Stimulated activated memory B cell treated with anti-CD40 and anti-IgM and Interleukin-4, amounts not matched to agents 10 μg/mL and 1 μg/mL and 100 μg/mL, for 72 hours (primary cell): ENCODE measurements at regions not wholly inside any gene's neighbourhood (a gene's known extent, or its start where the extent isn't known, plus 50 kb on each side); places are given as distances from the start of the nearest gene placed in this dataset.
"Not testable (repeated sequence)": the region's sequence is repeated elsewhere in the genome, so short reads cannot be mapped to it uniquely, and the experiment has no call there.

Experiments
- ATAC-seq: fragments of 150-1000 bp; cut with Tn5 transposase; 2 replicates; pipeline ENCODE4 v1.10.0; 2021
- H3K27ac Mint-ChIP-seq: one replicate; pipeline ENCODE4 v1.8.0; 2022; ENCODE audit warnings: mild to moderate bottlenecking, mixed read lengths
- H3K27me3 Mint-ChIP-seq: one replicate; pipeline ENCODE4 v1.8.0; 2022; ENCODE audit warnings: mixed read lengths
- H3K36me3 Mint-ChIP-seq: one replicate; pipeline ENCODE4 v1.8.0; 2022; ENCODE audit warnings: mixed read lengths
- H3K4me1 Mint-ChIP-seq: one replicate; pipeline ENCODE4 v1.8.0; 2022; ENCODE audit warnings: mixed read lengths
- H3K4me3 Mint-ChIP-seq: one replicate; pipeline ENCODE4 v1.8.0; 2022; ENCODE audit warnings: mild to moderate bottlenecking, moderate library complexity, mixed read lengths
- H3K9me3 Mint-ChIP-seq: one replicate; pipeline ENCODE4 v1.8.0; 2022; ENCODE audit warnings: mixed read lengths

DNA sequence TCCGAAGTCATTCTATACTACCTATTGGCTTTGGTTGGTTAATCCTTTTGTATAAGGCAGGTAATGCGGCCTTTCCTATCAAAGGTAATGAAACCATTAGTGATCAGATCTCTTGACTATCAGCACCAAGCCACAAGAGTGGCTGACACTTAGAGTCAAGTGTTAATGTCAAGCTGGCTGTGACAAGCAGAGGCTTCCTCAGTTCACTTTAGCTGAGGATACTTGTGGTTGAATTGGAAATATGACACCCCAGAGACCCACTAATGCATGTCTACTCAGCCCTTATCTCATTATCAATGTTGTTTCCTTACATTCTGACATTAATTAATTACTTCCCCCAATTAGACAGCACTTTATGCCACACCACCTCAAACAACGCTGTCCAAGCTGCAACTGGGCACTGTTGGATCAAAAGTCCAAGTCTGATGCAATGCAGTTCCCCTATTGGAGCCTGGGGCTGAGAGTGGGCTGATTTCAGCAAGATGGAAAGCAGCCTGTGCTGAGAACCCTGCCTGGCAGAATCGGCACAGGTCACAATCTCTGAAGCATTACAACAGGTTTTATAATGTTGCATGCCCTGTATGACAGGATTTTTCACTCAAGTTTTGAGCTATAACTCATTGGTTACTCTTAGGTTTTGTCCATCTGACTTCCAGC lies 273.5 kb downstream of the COL12A1 start:
- H3K27ac Mint-ChIP-seq: no peak overlapping the region
- no peaks in the 10 kb centered on the region for H3K4me1 Mint-ChIP-seq
- no peak overlapping the region for H3K4me3 Mint-ChIP-seq
- no peaks in the 10 kb centered on the region for H3K9me3 Mint-ChIP-seq
- no peaks in the 10 kb centered on the region for H3K27me3 Mint-ChIP-seq
- no peak for ATAC-seq
- no peaks in the 10 kb centered on the region for H3K36me3 Mint-ChIP-seq

DNA sequence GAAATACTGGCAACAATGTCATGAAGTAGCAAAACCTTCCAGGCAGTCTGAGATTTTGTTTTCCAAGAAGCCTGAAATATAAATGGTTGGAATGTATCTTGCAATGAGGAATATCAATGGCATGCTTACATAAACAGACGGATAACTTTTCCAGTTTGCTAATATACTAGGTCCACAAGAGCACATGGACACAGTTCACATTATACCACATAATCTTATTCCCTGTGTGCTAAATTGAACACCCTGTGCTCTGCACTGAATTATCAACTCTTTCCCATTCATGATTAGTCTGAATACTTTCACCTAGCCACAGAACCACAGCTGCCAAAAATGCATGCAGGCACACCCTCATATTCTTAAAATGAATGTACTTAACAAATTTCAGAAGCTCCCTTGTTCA lies 274.3 kb downstream of the COL12A1 start:
- ATAC-seq: no peak
- Mint-ChIP-seq H3K4me1 (no peaks in the 10 kb centered on the region), H3K4me3 (no peak overlapping the region), H3K27me3 (no peaks in the 10 kb centered on the region), H3K27ac (no peak overlapping the region), H3K36me3 (no peaks in the 10 kb centered on the region), H3K9me3 (no peaks in the 10 kb centered on the region)

- no peak overlapping the region for H3K27ac Mint-ChIP-seq
- no peaks in the 10 kb centered on the region for H3K27me3 Mint-ChIP-seq
- H3K4me3 Mint-ChIP-seq: no peak overlapping the region
- H3K4me1 Mint-ChIP-seq: no peaks in the 10 kb centered on the region
- no peaks in the 10 kb centered on the region for H3K36me3 Mint-ChIP-seq
- H3K9me3 Mint-ChIP-seq: no peaks in the 10 kb centered on the region
- no peak for ATAC-seq
These were observed 277.6 kb downstream of the COL12A1 start for GRCh38 chr6:74928203-74928602.

- no peak overlapping the region for H3K27ac Mint-ChIP-seq
- no peak for ATAC-seq
- H3K36me3 Mint-ChIP-seq: no peaks in the 10 kb centered on the region
- no peaks in the 10 kb centered on the region for H3K4me1 Mint-ChIP-seq
- H3K9me3 Mint-ChIP-seq: no peaks in the 10 kb centered on the region
- H3K4me3 Mint-ChIP-seq: no peak overlapping the region
- no peaks in the 10 kb centered on the region for H3K27me3 Mint-ChIP-seq
These were observed 278.6 kb downstream of the COL12A1 start for GRCh38 chr6:74927299-74927698.

DNA sequence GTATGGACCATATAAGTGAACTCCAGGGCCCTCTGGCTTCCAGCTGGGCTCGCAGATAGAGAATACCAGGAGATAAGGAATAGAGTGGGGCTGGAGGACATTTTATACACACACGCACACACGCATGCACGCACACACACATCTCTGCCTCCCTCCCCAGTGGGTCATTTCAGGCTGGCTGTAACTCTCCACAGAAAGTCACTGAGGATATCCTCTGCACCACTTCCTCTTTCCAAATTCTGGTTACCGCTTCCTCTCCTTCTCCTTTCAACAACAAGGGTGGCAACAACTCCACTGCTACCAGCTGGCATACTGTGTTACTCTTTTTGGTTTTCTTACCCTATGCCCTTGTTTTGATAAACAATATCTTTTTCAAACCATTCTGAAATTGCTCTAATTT lies 280.2 kb downstream of the COL12A1 start:
- Mint-ChIP-seq H3K36me3 (no peaks in the 10 kb centered on the region), H3K27me3 (no peaks in the 10 kb centered on the region), H3K27ac (no peak overlapping the region), H3K4me3 (no peak overlapping the region), H3K4me1 (no peaks in the 10 kb centered on the region), H3K9me3 (no peaks in the 10 kb centered on the region)
- ATAC-seq: peak; percentile 27

DNA sequence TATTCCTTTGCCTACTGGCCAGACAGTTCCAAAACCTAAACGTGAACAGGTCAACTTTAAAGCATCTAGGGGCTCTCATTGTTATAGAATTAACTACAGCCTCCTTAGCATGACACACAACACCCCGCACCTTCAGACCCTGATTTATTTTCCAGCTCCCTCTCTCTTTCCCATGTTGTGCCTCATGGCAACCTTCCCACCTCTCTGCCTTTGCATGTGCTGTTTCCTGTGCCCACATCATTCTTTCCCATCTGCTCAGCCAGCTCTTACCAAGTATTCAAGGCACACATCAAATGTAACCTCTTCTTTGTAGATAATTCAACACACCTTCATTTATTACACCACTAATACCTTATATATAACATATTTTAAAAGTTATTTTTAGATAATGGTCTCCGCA lies 291.0 kb downstream of the COL12A1 start:
- H3K27me3 Mint-ChIP-seq: no peaks in the 10 kb centered on the region
- H3K4me3 Mint-ChIP-seq: no peak overlapping the region
- no peak for ATAC-seq
- no peaks in the 10 kb centered on the region for H3K36me3 Mint-ChIP-seq
- H3K27ac Mint-ChIP-seq: no peak overlapping the region
- no peaks in the 10 kb centered on the region for H3K9me3 Mint-ChIP-seq
- no peaks in the 10 kb centered on the region for H3K4me1 Mint-ChIP-seq

- no peaks in the 10 kb centered on the region for H3K27me3 Mint-ChIP-seq
- no peak for ATAC-seq
- no peaks in the 10 kb centered on the region for H3K9me3 Mint-ChIP-seq
- H3K36me3 Mint-ChIP-seq: no peaks in the 10 kb centered on the region
- no peak overlapping the region for H3K4me3 Mint-ChIP-seq
- H3K27ac Mint-ChIP-seq: no peak overlapping the region
- H3K4me1 Mint-ChIP-seq: no peaks in the 10 kb centered on the region
These were observed 293.6 kb downstream of the COL12A1 start for GRCh38 chr6:74912234-74912633.

DNA sequence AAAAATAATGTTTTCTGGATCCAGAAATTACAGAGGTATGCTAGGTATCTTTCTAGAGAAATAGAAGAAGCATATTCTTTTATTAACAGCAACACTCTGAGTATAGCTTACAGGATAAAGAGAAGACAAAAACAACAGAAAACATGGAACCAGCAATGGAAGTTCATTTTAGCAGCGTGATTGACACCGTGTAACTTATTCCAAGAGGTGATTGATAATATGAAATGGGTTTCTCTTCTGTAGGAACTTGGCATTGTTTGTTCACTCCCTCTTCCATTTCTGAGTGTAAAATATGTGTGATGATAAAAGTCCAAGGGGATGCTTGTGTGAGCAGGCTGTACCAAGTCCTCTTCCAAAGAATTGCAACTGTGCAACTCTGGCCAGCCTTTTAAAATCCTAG lies 303.0 kb downstream of the COL12A1 start:
- no peaks in the 10 kb centered on the region for H3K36me3 Mint-ChIP-seq
- no peaks in the 10 kb centered on the region for H3K4me1 Mint-ChIP-seq

GRCh38 chr6:74902089-74902488 lies 303.8 kb downstream of the COL12A1 start:
- Mint-ChIP-seq H3K27me3 (no peaks in the 10 kb centered on the region), H3K36me3 (no peaks in the 10 kb centered on the region), H3K9me3 (peaks cover 8% of the 10 kb centered on the region), H3K4me3 (no peak overlapping the region), H3K27ac (no peak overlapping the region), H3K4me1 (no peaks in the 10 kb centered on the region)
- no peak for ATAC-seq

More for the DNA sequence above, 303.0 kb downstream of the COL12A1 start:
- Mint-ChIP-seq H3K27me3 (no peaks in the 10 kb centered on the region), H3K27ac (no peak overlapping the region), H3K9me3 (peaks cover 8% of the 10 kb centered on the region), H3K4me3 (no peak overlapping the region)
- no peak for ATAC-seq

- Mint-ChIP-seq H3K36me3 (no peaks in the 10 kb centered on the region), H3K4me1 (no peaks in the 10 kb centered on the region), H3K27ac (no peak overlapping the region), H3K9me3 (peaks cover 7% of the 10 kb centered on the region), H3K27me3 (no peaks in the 10 kb centered on the region), H3K4me3 (no peak overlapping the region)
- ATAC-seq: no peak
These were observed 304.3 kb downstream of the COL12A1 start for GRCh38 chr6:74901576-74901975.

- H3K36me3 Mint-ChIP-seq: no peaks in the 10 kb centered on the region
- no peak overlapping the region for H3K27ac Mint-ChIP-seq
- H3K4me1 Mint-ChIP-seq: no peaks in the 10 kb centered on the region
- H3K9me3 Mint-ChIP-seq: no peaks in the 10 kb centered on the region
- ATAC-seq: no peak
- H3K4me3 Mint-ChIP-seq: no peak overlapping the region
- no peaks in the 10 kb centered on the region for H3K27me3 Mint-ChIP-seq
These were observed 306.4 kb downstream of the COL12A1 start for GRCh38 chr6:74899416-74899815.

- Mint-ChIP-seq H3K4me3 (no peak overlapping the region), H3K9me3 (no peaks in the 10 kb centered on the region)
These were observed 313.8 kb downstream of the COL12A1 start for GRCh38 chr6:74892091-74892490.

DNA sequence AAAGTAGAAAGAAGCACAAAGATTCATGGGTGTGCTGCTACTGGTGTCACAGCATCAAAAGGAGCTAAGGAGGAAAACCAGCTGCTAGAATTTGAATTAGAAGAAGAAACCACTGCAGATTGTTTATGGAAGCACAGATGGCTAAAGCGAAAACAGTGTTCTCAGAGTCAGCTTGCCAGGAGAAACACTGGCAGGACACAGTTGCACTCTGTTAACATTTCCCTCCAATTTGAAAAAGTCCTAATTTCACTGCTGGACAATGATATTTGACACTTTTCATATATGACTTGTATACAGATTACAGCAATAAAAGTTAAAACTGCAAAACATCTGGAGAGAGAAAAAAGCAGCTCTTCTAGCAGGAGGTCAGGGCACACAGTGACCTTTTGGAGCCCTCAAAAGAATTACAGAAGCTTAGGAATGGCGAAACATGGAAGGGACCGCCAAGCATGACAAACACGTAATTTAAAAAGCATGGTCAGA lies 314.5 kb downstream of the COL12A1 start:
- H3K36me3 Mint-ChIP-seq: no peaks in the 10 kb centered on the region
- no peaks in the 10 kb centered on the region for H3K9me3 Mint-ChIP-seq
- no peak overlapping the region for H3K4me3 Mint-ChIP-seq
- H3K27me3 Mint-ChIP-seq: no peaks in the 10 kb centered on the region
- ATAC-seq: no peak
- no peak overlapping the region for H3K27ac Mint-ChIP-seq
- no peaks in the 10 kb centered on the region for H3K4me1 Mint-ChIP-seq

More at GRCh38 chr6:74892091-74892490, 313.8 kb downstream of the COL12A1 start:
- no peak overlapping the region for H3K27ac Mint-ChIP-seq
- H3K4me1 Mint-ChIP-seq: no peaks in the 10 kb centered on the region
- no peak for ATAC-seq
- H3K27me3 Mint-ChIP-seq: no peaks in the 10 kb centered on the region
- H3K36me3 Mint-ChIP-seq: no peaks in the 10 kb centered on the region

DNA sequence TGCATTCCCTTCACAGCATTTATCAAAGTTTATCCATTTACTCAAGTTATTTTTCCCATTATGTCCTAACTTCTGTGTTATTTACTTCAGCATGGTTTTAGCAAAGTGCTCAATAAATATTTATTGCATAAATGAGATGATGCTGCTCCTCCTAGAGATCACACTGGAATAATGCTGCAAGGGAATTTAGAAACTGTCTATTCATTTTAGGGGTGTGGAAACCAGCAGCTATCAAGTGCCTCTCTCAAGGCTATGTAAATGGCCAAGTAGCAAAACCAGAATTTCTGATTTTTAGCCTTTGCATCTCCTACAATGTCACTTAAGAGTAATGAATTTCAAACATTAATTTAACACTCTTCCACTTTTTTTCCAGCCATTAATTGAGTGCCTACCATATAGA lies 316.2 kb downstream of the COL12A1 start:
- ATAC-seq: no peak
- no peak overlapping the region for H3K27ac Mint-ChIP-seq
- H3K9me3 Mint-ChIP-seq: no peaks in the 10 kb centered on the region
- no peaks in the 10 kb centered on the region for H3K36me3 Mint-ChIP-seq
- H3K4me3 Mint-ChIP-seq: no peak overlapping the region
- H3K4me1 Mint-ChIP-seq: no peaks in the 10 kb centered on the region
- H3K27me3 Mint-ChIP-seq: no peaks in the 10 kb centered on the region

- H3K4me3 Mint-ChIP-seq, H3K4me1 Mint-ChIP-seq, H3K27ac Mint-ChIP-seq, ATAC-seq, H3K27me3 Mint-ChIP-seq, H3K36me3 Mint-ChIP-seq, H3K9me3 Mint-ChIP-seq: not testable (repeated sequence)
These were observed 317.1 kb downstream of the COL12A1 start for GRCh38 chr6:74888741-74889140.

DNA sequence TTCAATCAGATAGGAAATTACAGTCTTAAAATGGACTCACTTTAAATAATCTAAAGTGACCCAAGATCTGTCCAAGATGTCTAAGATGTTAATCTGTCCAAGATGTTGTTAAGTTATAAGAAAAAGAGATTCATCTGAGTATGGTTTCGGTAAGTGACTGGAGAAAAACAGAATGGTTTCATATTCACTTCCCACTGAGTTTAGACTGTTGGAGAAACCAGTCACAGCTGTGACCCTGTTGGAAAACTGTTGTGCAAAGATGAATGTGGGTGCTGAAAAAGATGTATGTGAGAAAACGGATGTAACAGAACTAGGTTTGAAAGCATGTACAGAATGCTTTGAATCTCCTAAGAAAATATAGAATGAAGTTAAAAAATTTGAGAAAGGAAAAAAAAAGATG lies 325.9 kb downstream of the COL12A1 start:
- Mint-ChIP-seq H3K4me3 (no peak overlapping the region), H3K27me3 (no peaks in the 10 kb centered on the region), H3K9me3 (peaks cover 4% of the 10 kb centered on the region), H3K36me3 (no peaks in the 10 kb centered on the region), H3K4me1 (no peaks in the 10 kb centered on the region), H3K27ac (no peak overlapping the region)
- ATAC-seq: no peak

DNA sequence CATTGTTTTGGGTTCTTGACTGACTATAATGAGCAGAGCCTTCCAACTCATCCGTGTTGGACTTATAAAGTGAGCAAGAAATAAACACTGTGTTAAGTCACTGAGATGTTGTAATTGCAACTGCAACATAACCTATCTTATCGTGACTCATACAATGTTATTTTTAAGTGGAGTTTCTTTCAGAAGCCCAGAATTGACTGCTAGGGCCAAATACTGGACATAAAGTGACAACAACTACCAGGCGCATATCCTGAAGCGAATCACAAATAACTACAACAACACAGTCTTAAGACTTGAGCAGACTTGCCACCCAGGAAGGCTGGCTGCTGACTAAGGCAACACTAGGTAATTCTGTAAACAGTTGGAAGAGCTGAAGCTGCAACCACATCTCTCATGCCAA lies 326.6 kb downstream of the COL12A1 start:
- Mint-ChIP-seq H3K27me3 (no peaks in the 10 kb centered on the region), H3K36me3 (no peaks in the 10 kb centered on the region), H3K4me3 (no peak overlapping the region), H3K9me3 (peaks cover 4% of the 10 kb centered on the region), H3K4me1 (no peaks in the 10 kb centered on the region), H3K27ac (no peak overlapping the region)
- ATAC-seq: no peak
